Natural killer cell (primary cell): ENCODE measurements at regions not wholly inside any gene's neighbourhood (a gene's known extent, or its start where the extent isn't known, plus 50 kb on each side); places are given as distances from the start of the nearest gene placed in this dataset.

ENCODE experiments used
- ATAC-seq, 3 donors: fragments of 150-1000 bp in 2 of 3; fragments of 200-7000 bp in 1 of 3; cut with Tn5 transposase; 1 replicate in 1 of 3; 2 replicates in 2 of 3; pipeline ENCODE4 v1.10.0; 2021; ENCODE audit warnings: mild to moderate bottlenecking in 2 of 3, moderate library complexity in 2 of 3
- DNase-seq, 2 donors: peaks; one replicate each; pipeline versions ENCODE4 v3.0.0 to v3.0.0-alpha.2; 2013 to 2021; ENCODE audit warnings: mixed read lengths in 1 of 2
- H3K27ac ChIP-seq: one replicate; pipeline ENCODE4 v1.5.1; 2013; ENCODE audit warnings: mild to moderate bottlenecking, low read length
- H3K27me3 ChIP-seq: one replicate; pipeline ENCODE4 v1.6.1; 2013; ENCODE audit warnings: low read length; ENCODE audit not compliant: control insufficient read depth, insufficient read depth
- H3K36me3 ChIP-seq: one replicate; pipeline ENCODE4 v1.6.1; 2013; ENCODE audit warnings: low read length; ENCODE audit not compliant: control insufficient read depth, insufficient read depth
- H3K4me1 ChIP-seq: one replicate; pipeline ENCODE4 v1.6.1; 2013; ENCODE audit warnings: low read length; ENCODE audit not compliant: control insufficient read depth, insufficient read depth
- H3K4me3 ChIP-seq: one replicate; pipeline ENCODE4 v1.5.1; 2013; ENCODE audit warnings: low read length
- H3K9me3 ChIP-seq: one replicate; pipeline ENCODE4 v1.6.1; 2013; ENCODE audit warnings: low read length; ENCODE audit not compliant: control insufficient read depth, insufficient read depth
- H3K27ac Mint-ChIP-seq, 2 donors: one replicate each; pipeline ENCODE4 v1.8.0; 2022; ENCODE audit warnings: mild to moderate bottlenecking in 2 of 2, mixed read lengths in 2 of 2, moderate library complexity in 1 of 2
- H3K27me3 Mint-ChIP-seq, 2 donors: one replicate each; pipeline ENCODE4 v1.8.0; 2022; ENCODE audit warnings: low read depth in 2 of 2, mixed read lengths in 2 of 2
- H3K36me3 Mint-ChIP-seq: one replicate; pipeline ENCODE4 v1.8.0; 2022; ENCODE audit warnings: mixed read lengths
- H3K4me1 Mint-ChIP-seq, 2 donors: one replicate each; pipeline ENCODE4 v1.8.0; 2022; ENCODE audit warnings: mixed read lengths in 2 of 2
- H3K4me3 Mint-ChIP-seq: one replicate; pipeline ENCODE4 v1.8.0; 2022; ENCODE audit warnings: mild to moderate bottlenecking, moderate library complexity, mixed read lengths
- H3K9me3 Mint-ChIP-seq, 2 donors: one replicate each; pipeline ENCODE4 v1.8.0; 2022; ENCODE audit warnings: mixed read lengths in 2 of 2
- CTCF ChIP-seq: fragments of 200-600 bp; IDR thresholded peaks from one replicate; pipeline ENCODE4 v1.8.0; 2022; ENCODE audit warnings: antibody characterized with exemption
- WGBS: methylation state at CpG from one replicate; pipeline ENCODE4 v1.1.7; 2013; ENCODE audit warnings: missing lambda C conversion rate; ENCODE audit not compliant: insufficient coverage; 5-methylcytosine and 5-hydroxymethylcytosine counted together
- intact Hi-C: fragments of 100-400 bp; cut with micrococcal nuclease; formaldehyde crosslinking; loops from one replicate; pipeline ENCODE4 v1.14.2; 2022

GRCh38 chr19:28586474-28586873 is 626.5 kb downstream of the UQCRFS1 start:
- H3K4me1 ChIP-seq: peaks cover 2% of the 10 kb centered on the region
- no peaks in the 10 kb centered on the region for H3K9me3 Mint-ChIP-seq
- peaks cover 8 to 12% of the 10 kb centered on the region in 2 donors for H3K4me1 Mint-ChIP-seq
- H3K27ac ChIP-seq: no peak overlapping the region
- H3K36me3 Mint-ChIP-seq: no peaks in the 10 kb centered on the region
- H3K4me3 Mint-ChIP-seq: no peak overlapping the region
- H3K27me3 Mint-ChIP-seq: no peaks in the 10 kb centered on the region
- 68% methylated on average over 7 of the region's 7 CpGs for WGBS
- ATAC-seq: no peak
- intact Hi-C loops: no loop called here
- TF ChIP-seq CTCF: no peak
- DNase-seq: no peak
- no peak overlapping the region for H3K4me3 ChIP-seq
- no peak overlapping the region for H3K27ac Mint-ChIP-seq
- no peaks in the 10 kb centered on the region for H3K36me3 ChIP-seq
- no peaks in the 10 kb centered on the region for H3K27me3 ChIP-seq
- H3K9me3 ChIP-seq: no peaks in the 10 kb centered on the region

- ATAC-seq: no peak
- Histone ChIP-seq H3K4me1 (peaks cover 6% of the 10 kb centered on the region), H3K36me3 (no peaks in the 10 kb centered on the region), H3K27ac (no peak overlapping the region), H3K9me3 (no peaks in the 10 kb centered on the region), H3K27me3 (no peaks in the 10 kb centered on the region), H3K4me3 (no peak overlapping the region)
- peaks cover 15 to 19% of the 10 kb centered on the region in 2 donors for H3K4me1 Mint-ChIP-seq
- H3K4me3 Mint-ChIP-seq: no peak overlapping the region
- 57% methylated on average over 4 of the region's 4 CpGs for WGBS
- H3K36me3 Mint-ChIP-seq: no peaks in the 10 kb centered on the region
- H3K27ac Mint-ChIP-seq: no peak overlapping the region
- DNase-seq: no peak
- intact Hi-C loops: no loop called here
- H3K9me3 Mint-ChIP-seq: no peaks in the 10 kb centered on the region
- no peaks in the 10 kb centered on the region for H3K27me3 Mint-ChIP-seq
- TF ChIP-seq CTCF: no peak
These were observed 627.2 kb downstream of the UQCRFS1 start for GRCh38 chr19:28585796-28586195.

- Mint-ChIP-seq H3K9me3 (no peaks in the 10 kb centered on the region), H3K27ac (no peak overlapping the region), H3K36me3 (no peaks in the 10 kb centered on the region), H3K4me3 (no peak overlapping the region), H3K27me3 (no peaks in the 10 kb centered on the region), H3K4me1 (peaks cover 20 to 24% of the 10 kb centered on the region in 2 donors)
- DNase-seq: no peak
- Histone ChIP-seq H3K27ac (no peak overlapping the region), H3K36me3 (no peaks in the 10 kb centered on the region), H3K27me3 (no peaks in the 10 kb centered on the region), H3K4me1 (peaks cover 6% of the 10 kb centered on the region), H3K9me3 (no peaks in the 10 kb centered on the region), H3K4me3 (no peak overlapping the region)
- no peak for ATAC-seq
- TF ChIP-seq CTCF: no peak
- intact Hi-C loops: no loop called here
- whole genome bisulfite sequencing: 93% methylated on average over 8 of the region's 8 CpGs
These were observed 629.2 kb downstream of the UQCRFS1 start for GRCh38 chr19:28583713-28584112.

GRCh38 chr19:28583242-28583641 is 629.7 kb downstream of the UQCRFS1 start:
- no peaks in the 10 kb centered on the region for H3K9me3 Mint-ChIP-seq
- H3K4me1 ChIP-seq: peaks cover 6% of the 10 kb centered on the region
- H3K9me3 ChIP-seq: no peaks in the 10 kb centered on the region
- no peaks in the 10 kb centered on the region for H3K27me3 ChIP-seq
- no peak for TF ChIP-seq CTCF
- H3K27ac ChIP-seq: no peak overlapping the region
- intact Hi-C loops: no loop called here
- peaks cover 20 to 24% of the 10 kb centered on the region in 2 donors for H3K4me1 Mint-ChIP-seq
- no peaks in the 10 kb centered on the region for H3K36me3 ChIP-seq
- no peak overlapping the region for H3K4me3 Mint-ChIP-seq
- no peaks in the 10 kb centered on the region for H3K36me3 Mint-ChIP-seq
- DNase-seq: no peak
- H3K27me3 Mint-ChIP-seq: no peaks in the 10 kb centered on the region
- ATAC-seq: no peak
- no peak overlapping the region for H3K27ac Mint-ChIP-seq
- H3K4me3 ChIP-seq: no peak overlapping the region
- 95% methylated on average over 3 of the region's 3 CpGs for WGBS
